Muscle of leg (tissue), 3 donors: ENCODE measurements at regions not wholly inside any gene's neighbourhood (a gene's known extent, or its start where the extent isn't known, plus 50 kb on each side); places are given as distances from the start of the nearest gene placed in this dataset.
A peak's percentile ranks its signal among the peaks of the same experiment; 100 is the strongest.

Source experiments
- DNase-seq: peaks from one replicate; pipeline ENCODE4 v3.0.0; 2013
- H3K27ac ChIP-seq: one replicate; pipeline ENCODE4 v1.5.1; 2013; ENCODE audit warnings: mild to moderate bottlenecking, low read length, control low read depth
- H3K27me3 ChIP-seq: one replicate; pipeline ENCODE4 v1.6.1; 2013; ENCODE audit warnings: low read length; ENCODE audit not compliant: control insufficient read depth, insufficient read depth
- H3K36me3 ChIP-seq: one replicate; pipeline ENCODE4 v1.6.1; 2013; ENCODE audit warnings: low read length; ENCODE audit not compliant: control insufficient read depth, insufficient read depth
- H3K4me1 ChIP-seq: one replicate; pipeline ENCODE4 v1.6.1; 2013; ENCODE audit warnings: low read length; ENCODE audit not compliant: control insufficient read depth, insufficient read depth
- H3K4me3 ChIP-seq: one replicate; pipeline ENCODE4 v1.5.1; 2013; ENCODE audit warnings: low read length, control low read depth
- H3K9me3 ChIP-seq: replicated peaks from 2 replicates; pipeline ENCODE4 v1.6.1; 2013; ENCODE audit warnings: low read depth, low read length; ENCODE audit not compliant: control insufficient read depth
- WGBS: methylation state at CpG from one replicate; pipeline ENCODE4 v1.1.5; 2013; ENCODE audit warnings: missing lambda C conversion rate; ENCODE audit not compliant: insufficient coverage; 5-methylcytosine and 5-hydroxymethylcytosine counted together

- 68% methylated on average over 4 of the region's 4 CpGs for WGBS
- H3K36me3 ChIP-seq, result no peaks in the 10 kb centered on the region
These were observed 110.8 kb downstream of the EMP1 start for GRCh38 chr12:13307143-13307816.

GRCh38 chr12:13304924-13305323 lies 108.4 kb downstream of the EMP1 start:
- Histone ChIP-seq H3K27ac (no peak overlapping the region), H3K9me3 (no peaks in the 10 kb centered on the region), H3K36me3 (no peaks in the 10 kb centered on the region), H3K4me1 (no peaks in the 10 kb centered on the region), H3K4me3 (no peak overlapping the region), H3K27me3 (no peaks in the 10 kb centered on the region)
- peak; percentile 4 for DNase-seq
- WGBS, result no CpG with 5 or more reads among the region's 2 CpGs

More at GRCh38 chr12:13307143-13307816, 110.8 kb downstream of the EMP1 start:
- DNase-seq, result no peak
- H3K27me3 ChIP-seq, result no peaks in the 10 kb centered on the region
- H3K27ac ChIP-seq, result no peak overlapping the region
- no peaks in the 10 kb centered on the region for H3K9me3 ChIP-seq
- H3K4me3 ChIP-seq, result no peak overlapping the region
- no peaks in the 10 kb centered on the region for H3K4me1 ChIP-seq

- Histone ChIP-seq H3K4me3 (no peak overlapping the region), H3K36me3 (no peaks in the 10 kb centered on the region), H3K27me3 (peaks cover 2% of the 10 kb centered on the region), H3K4me1 (no peaks in the 10 kb centered on the region), H3K9me3 (no peaks in the 10 kb centered on the region), H3K27ac (no peak overlapping the region)
- WGBS, result no CpG with 5 or more reads among the region's 1 CpG
- DNase-seq, result no peak
These were observed 102.9 kb downstream of the EMP1 start for GRCh38 chr12:13299457-13299856.

- H3K36me3 ChIP-seq, result no peaks in the 10 kb centered on the region
- H3K4me3 ChIP-seq, result no peak overlapping the region
- H3K27me3 ChIP-seq, result peaks cover 3% of the 10 kb centered on the region
- H3K27ac ChIP-seq, result no peak overlapping the region
- DNase-seq, result no peak
- WGBS, result no CpG with 5 or more reads among the region's 4 CpGs
- no peaks in the 10 kb centered on the region for H3K9me3 ChIP-seq
- peaks cover 12% of the 10 kb centered on the region for H3K4me1 ChIP-seq
These were observed 96.6 kb downstream of the EMP1 start for GRCh38 chr12:13293096-13293495.

- H3K4me1 ChIP-seq, result peaks cover 12% of the 10 kb centered on the region
- H3K27ac ChIP-seq, result no peak overlapping the region
- no peaks in the 10 kb centered on the region for H3K9me3 ChIP-seq
- DNase-seq, result peak; percentile 15
- no peaks in the 10 kb centered on the region for H3K36me3 ChIP-seq
- H3K4me3 ChIP-seq, result no peak overlapping the region
- H3K27me3 ChIP-seq, result peaks cover 3% of the 10 kb centered on the region
These were observed 93.2 kb downstream of the EMP1 start for GRCh38 chr12:13289653-13290289.

DNA sequence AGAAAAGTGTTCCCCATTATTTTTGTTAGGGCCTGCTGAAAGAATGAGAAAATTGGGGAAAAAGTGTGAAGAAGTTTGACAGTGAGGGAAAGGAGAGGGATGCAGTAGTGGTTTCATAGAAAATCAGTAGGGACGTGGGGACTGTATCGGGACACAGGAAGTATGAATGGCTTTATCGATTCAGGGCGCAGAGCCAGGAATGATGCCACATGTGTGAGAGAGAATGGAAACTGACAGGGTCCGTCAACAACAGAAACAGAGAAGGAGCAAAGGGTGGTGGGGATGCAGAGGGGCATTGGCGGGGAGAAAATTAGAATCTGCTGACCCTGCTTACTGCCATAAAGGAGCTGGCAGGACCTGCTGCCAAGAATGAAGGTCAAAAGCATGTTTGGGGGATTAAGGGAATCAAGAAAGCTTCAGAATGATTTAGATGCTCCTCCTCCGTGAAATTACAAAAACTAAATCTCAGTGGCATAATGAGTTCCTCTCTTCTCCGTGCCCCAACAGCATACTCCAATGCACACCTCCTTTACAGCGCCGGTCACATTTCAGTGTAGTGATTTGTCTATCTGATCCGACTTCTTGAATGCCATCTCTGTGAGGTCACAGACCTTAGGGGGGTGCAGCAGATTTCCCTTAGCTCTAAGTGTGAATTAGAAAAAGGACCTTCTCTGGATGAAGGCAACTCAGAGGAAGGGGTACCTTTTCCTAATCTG lies 92.6 kb downstream of the EMP1 start:
- Histone ChIP-seq H3K27me3 (peaks cover 3% of the 10 kb centered on the region), H3K4me1 (peaks cover 12% of the 10 kb centered on the region), H3K36me3 (no peaks in the 10 kb centered on the region), H3K4me3 (no peak overlapping the region), H3K9me3 (no peaks in the 10 kb centered on the region), H3K27ac (no peak overlapping the region)
- WGBS, result 55% methylated on average over 5 of the region's 11 CpGs
- peak; percentile 12 for DNase-seq

DNA sequence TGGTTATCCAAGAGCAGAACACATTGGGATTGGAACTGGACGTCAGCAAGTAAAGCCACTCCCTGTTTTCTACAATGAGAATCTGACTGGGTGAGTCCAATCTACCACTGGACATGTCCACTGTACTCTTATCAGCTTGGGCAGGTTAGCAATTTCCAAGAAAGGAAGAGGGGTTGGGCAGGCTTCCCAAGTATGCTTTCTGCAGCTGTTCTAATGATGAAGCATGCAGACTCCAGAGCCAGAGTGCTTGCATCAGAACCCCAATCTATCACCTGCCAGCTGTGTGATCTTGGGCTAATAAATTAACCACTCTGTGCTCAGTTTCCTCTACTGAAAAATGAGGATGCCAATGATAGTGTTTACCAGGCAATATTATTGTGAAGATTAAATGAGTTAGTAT lies 92.0 kb downstream of the EMP1 start:
- no peak overlapping the region for H3K4me3 ChIP-seq
- DNase-seq, result peak; percentile 22
- H3K9me3 ChIP-seq, result no peaks in the 10 kb centered on the region
- no peaks in the 10 kb centered on the region for H3K36me3 ChIP-seq
- H3K27ac ChIP-seq, result no peak overlapping the region
- WGBS, result 50% methylated on average over 1 of the region's 1 CpG
- peaks cover 3% of the 10 kb centered on the region for H3K27me3 ChIP-seq
- H3K4me1 ChIP-seq, result peaks cover 12% of the 10 kb centered on the region

DNA sequence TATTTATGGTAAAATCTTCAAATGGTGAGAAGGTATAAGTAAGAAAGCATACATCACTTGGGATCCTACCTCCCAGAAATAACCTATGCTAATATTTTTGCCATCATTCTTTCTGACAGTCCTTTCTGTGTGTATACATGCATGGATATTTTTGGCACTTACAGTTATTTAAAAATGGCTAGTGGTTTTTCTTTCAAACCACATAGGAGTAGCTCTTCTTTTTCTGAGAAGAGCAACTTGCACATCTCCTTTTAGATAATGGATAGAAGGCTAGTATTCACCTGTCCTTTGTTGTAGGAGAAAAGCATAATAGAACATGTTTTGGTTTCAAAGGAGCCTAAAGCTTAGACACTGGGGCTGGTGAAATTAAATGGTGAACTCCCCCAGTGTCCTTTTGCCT lies 87.3 kb downstream of the EMP1 start:
- peaks cover 3% of the 10 kb centered on the region for H3K27me3 ChIP-seq

DNA sequence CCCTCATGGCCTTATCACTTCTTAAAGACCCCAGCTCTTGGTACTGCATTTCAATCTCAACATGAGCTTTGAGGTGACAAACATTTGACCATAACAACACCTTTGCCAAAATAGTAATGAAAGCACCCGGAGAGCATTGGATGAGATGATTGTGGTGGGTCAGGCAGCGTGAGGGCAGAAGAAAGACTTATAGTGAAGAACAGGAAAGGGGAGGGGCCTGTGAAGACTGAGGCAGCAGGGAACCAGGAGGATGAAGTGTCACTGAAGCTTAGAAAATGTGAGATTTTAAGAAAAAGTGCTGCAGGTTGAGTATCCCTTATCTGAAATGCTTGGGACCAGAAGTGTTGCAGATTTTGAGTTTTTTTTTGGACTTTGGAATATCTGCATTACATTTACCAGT lies 86.3 kb downstream of the EMP1 start:
- H3K4me3 ChIP-seq, result no peak overlapping the region
- DNase-seq, result no peak
- H3K27me3 ChIP-seq, result peaks cover 6% of the 10 kb centered on the region
- 63% methylated on average over 2 of the region's 2 CpGs for WGBS
- peaks cover 8% of the 10 kb centered on the region for H3K4me1 ChIP-seq
- no peak overlapping the region for H3K27ac ChIP-seq
- H3K36me3 ChIP-seq, result no peaks in the 10 kb centered on the region
- H3K9me3 ChIP-seq, result no peaks in the 10 kb centered on the region

More for the DNA sequence above, 87.3 kb downstream of the EMP1 start:
- no peak for DNase-seq
- Histone ChIP-seq H3K4me1 (peaks cover 4% of the 10 kb centered on the region), H3K27ac (no peak overlapping the region), H3K4me3 (no peak overlapping the region), H3K9me3 (no peaks in the 10 kb centered on the region), H3K36me3 (no peaks in the 10 kb centered on the region)

DNA sequence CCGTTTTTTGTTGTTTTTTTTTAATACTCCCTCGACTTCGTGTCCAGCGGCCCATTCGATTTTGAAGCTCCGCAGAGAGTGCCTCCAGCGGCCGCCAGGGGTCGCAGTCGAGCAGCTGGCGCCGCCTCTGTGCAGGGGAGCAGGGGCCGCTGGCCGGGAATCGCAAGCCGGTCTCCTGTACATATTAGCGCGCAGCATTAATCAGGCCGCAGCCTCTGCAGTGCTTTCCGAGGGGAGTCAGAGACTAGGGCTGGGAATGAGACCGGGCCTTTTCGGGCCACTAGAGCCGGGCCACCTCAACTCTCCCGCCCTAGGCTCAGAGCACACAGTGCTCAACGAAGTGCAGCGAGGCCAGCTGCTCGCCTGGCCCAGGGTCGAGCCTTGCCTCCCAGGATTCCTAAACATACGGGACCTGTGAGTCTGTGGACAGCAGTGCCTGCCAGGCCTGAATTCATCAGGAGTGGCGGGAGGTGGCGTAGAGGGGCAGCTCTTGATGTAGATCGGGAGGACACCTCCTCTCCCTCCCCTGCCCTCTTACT lies 81.8 kb downstream of the EMP1 start:
- H3K27me3 ChIP-seq, result peaks cover 8% of the 10 kb centered on the region
- no peaks in the 10 kb centered on the region for H3K9me3 ChIP-seq
- no peak overlapping the region for H3K4me3 ChIP-seq
- peaks cover 29% of the 10 kb centered on the region for H3K4me1 ChIP-seq
- peak; percentile 87 for DNase-seq
- 6% methylated on average over 27 of the region's 32 CpGs for WGBS
- no peak overlapping the region for H3K27ac ChIP-seq
- no peaks in the 10 kb centered on the region for H3K36me3 ChIP-seq
